HT-29 (cell line): ENCODE measurements at regions not wholly inside any gene's neighbourhood (a gene's known extent, or its start where the extent isn't known, plus 50 kb on each side); places are given as distances from the start of the nearest gene placed in this dataset.
"Not testable (repeated sequence)": the region's sequence is repeated elsewhere in the genome, so short reads cannot be mapped to it uniquely, and the experiment has no call there.

Experiments
- DNase-seq: peaks from one replicate; pipeline ENCODE4 v3.0.0-alpha.2; 2015; ENCODE audit warnings: low spot score

DNA sequence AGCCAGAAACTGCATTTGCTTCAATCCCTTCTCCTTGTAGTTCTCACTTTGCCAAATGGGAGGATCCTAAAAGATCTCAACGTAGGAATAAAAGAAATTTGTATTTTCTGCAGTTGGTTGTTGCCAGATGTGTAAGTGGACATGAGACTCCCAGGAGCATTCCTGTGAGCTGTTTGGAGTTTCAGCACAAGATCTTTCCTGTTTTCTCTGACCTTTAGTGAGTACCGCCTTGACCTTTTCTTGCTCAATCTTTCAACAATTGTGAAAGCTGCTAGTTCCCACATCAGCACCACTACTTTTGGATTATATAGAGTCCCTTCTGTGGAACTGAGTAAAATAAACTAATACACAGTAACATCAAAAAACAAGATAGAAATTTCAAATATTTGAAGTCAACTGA, 683.8 kb upstream of the PABPC4L start:
- no peak for DNase-seq

DNA sequence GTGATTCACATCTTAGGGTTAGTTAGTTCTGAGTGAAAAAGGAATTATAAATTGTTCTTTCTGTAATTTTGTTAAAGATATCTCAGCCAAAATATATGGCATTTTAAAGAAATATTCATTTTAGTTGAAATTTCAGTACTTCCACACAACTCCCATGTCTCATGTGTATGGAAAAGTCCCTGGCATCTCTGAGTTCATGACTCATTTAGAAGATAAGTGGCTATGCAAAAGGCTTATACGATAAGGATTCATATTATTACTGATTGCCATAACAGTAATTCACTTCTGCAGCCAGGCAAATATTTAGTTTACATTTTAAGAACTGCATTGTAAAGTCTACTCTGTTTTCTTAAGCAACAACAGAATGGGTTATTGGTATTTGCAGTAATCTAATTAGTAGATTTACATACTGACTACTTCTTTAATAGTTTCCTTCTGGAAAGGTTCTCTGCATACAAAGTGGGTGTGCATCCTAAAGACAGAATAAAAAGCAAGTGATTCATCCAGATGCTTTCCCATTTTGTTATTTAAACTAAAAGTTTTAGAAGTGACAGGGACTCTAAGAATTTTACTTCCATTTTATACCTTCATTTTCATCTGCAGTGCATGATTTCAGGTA, 682.4 kb upstream of the PABPC4L start:
- DNase-seq, result no peak

DNA sequence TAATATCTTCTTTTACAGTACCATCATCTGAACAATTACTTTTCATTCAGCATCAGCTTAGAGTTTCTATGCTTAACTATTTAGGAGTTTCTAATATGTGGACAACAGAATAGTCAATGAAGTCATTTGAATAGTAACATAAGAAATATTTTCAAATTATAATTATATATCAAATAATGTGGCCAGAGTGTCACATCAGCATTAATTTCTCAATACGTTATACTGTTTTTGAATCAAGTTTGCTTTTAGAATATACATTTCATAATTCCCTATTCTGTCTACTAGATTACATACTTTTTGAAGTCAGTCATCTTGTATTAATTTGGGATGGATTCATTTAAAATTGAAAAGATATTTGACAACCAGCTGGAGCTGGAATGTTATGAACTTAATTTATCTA, 677.4 kb upstream of the PABPC4L start:
- DNase-seq, result no peak

DNA sequence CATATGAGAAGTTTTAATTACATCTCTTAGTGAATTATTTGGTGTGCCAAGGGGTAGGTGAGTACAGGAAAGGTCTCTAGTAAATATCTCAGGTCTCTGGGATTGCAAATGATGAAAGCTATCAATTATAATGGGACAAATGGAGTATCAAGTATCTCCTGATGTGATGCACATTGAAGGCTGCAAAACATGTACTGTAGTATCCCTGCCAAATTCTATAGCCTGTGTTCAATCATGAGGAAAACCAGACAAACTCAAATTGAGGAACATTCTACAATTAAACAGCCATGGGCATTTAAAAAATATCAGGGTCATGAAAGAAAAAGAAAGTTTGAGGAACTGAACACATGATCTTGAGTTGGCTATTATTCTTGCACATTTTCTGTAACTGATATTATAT, 665.4 kb upstream of the PABPC4L start:
- DNase-seq, result no peak

DNA sequence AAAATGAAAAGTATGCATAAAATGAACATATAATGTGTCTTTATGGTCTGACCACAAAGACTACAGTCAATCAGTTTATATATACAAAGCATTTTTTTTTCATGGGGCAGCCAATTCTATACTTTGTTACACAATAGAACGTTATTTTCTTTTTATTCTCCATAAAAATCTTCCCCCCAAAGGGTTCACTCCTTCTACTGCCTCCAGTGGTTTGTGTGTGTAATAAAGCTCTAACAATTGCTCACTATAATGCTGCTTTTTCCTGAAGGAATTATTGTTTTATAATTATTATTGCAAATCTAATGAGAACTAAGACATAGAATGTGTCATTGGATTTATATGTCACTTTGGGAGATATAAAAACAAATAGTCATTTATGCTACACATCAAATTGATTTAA, 664.1 kb upstream of the PABPC4L start:
- DNase-seq, result no peak

DNA sequence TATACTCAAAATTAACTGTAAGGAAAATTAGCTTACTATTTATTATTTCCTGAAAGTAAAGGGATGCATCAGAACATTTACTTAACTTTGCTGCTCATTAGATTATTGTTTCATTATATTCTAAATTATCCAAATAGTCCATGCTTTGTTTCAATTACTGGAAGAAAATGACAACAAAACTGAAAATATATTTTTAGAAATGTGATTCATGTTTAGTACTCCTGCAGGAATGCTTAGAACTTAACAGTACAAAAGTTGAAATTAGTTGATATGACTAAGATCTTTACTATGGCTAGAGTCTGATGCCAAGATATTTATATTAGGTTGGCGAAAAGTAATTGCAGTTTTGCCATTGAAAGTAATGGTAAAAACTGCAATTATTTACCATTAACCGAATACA, 660.5 kb upstream of the PABPC4L start:
- DNase-seq, result no peak

DNA sequence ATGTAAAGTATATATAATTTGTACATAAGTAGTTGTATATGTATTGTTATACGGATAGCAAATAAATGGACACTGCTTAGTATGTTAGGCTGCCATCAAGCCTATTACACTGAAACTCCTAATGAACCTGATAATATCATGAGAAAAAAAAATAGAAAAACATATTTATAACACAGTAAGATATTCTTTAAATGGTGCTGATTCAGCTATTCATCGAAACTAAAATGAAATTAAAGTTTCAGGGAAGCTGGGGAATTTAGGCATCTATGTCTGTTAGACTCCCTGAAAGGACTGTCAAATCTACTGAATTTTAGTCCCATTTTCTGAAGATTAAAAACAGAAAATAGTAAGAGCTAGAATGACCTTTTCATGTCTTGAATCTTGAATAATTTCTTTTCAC, 647.1 kb upstream of the PABPC4L start:
- no peak for DNase-seq

DNA sequence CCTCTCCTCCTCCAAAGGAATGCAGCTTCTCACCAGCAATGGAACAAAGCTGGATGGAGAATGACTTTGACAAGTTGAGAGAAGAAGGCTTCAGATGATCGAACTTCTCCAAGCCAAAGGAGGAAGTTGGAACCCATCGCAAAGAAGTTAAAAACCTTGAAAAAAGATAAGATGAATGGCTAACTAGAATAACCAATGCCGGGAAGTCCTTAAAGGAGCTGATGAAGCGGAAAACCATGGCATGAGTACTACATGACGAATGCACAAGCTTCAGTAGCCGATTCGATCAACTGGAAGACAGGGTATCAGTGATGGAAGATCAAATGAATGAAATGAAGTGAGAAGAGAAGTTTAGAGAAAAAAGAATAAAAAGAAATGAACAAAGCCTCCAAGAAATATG, 629.2 kb upstream of the PABPC4L start:
- not testable (repeated sequence) for DNase-seq

DNA sequence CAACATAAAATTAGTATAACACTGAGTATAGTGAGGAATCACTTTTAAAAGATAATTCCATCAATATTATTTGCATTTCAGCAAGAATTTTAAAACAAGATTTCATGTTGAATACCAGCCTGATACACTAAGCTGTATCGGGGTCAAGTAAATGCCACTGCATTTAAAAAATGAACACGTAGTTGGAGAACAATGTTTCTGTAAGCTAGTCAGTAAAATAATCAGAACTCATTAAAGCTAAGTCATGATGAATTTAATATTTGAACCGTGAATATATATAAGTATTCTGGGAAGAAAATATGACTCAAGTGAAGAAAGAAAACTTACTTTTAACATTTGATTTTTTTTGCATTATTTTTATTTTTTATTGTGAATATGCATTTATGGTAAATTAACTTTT, 611.0 kb upstream of the PABPC4L start:
- DNase-seq, result no peak

DNA sequence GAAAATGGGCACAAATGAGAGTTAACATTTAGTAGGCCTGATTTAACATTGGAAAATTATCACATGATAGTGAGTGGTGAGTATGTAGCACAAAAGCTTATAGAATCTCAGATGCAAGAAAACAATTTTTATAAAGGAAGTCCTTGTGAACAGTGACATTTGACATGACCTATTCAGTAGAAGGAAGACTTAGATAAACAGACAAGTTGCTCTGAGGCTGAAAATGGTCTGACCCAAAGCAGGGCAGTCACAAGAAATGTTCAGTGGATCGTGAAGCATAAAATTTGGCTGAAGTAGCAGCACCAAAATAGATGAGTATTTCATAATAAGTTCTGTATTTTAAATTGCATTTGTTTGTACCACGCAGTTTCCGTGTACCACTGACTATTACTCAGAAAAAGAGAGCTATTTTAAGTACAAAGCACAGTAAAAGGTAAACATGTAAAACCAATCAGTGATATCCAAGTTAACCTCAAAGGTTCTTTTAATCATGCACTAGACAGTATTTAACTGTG, 605.7 kb upstream of the PABPC4L start:
- no peak for DNase-seq

DNA sequence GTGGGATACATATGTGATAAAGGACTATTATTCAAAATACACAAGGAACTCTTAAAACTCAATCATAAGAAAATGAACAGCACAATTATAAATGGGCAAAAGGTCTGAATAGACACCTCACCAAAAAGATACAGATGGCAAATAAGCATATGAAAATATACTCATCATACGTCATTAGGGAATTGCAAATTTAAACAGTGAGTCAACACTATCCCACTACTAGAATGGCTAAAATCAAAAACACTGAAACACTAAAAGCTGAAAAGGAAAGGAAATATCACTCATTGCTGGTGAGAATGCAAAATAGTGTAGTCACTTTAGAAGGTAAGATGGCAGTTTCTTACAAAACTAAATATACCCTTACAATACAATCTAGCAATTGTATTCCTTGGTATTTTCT, 597.0 kb upstream of the PABPC4L start:
- no peak for DNase-seq

DNA sequence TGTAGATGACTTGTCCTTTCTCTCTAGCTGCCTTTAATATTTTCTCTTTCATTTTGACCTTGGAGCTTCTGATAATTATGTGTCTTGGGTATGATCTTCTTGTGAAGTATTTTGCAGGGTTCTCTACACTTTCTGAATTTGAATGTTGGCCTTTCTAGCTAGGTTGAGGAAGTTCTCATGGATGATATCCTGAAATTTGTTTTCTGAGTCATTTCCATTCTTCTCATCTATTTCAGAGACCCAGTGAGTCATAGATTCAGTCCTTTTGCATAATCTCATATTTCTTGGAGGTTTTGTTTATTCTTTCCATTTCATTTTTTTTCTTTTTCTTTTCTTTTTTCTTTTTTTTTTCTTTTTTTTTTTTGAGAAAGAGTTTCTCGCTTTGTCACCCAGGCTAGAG, 585.7 kb upstream of the PABPC4L start:
- no peak for DNase-seq

DNA sequence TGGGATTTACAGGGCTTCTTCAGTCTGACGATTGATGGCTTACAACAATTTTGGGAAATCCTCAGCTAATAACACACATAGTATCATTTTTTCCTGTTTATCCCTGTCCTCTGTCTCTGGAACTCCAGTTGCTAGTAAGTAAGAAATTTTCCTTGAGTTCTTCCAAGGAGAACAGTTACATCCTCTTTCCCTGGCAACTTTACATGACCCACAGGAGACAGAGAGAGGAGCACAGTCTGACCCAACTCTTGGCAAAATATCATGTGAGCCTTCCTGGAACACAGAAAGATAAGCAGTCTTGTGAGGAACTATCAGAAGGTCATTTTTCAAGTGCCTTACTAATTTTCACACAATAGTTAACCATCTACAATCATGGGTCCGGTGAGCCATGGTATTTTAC, 578.7 kb upstream of the PABPC4L start:
- no peak for DNase-seq

DNA sequence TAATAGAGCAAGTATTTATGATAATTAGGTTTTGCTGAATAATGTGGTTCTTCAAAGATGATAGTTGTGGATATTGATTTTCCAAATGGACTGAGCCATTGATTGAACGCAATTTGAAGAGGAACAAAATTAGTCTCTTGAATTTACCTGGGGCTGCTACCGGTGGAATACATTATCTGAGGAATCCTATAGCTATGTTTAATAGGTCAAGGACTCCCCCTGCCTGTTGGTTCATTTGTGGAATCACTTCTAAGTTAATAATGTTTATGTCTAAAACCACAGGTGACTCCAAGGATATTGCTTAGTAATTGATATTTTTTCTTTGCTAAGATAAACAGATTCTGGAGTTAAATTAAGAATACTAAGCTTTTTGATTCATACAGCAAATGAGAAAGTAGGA, 576.0 kb upstream of the PABPC4L start:
- DNase-seq, result peak; percentile 63

DNA sequence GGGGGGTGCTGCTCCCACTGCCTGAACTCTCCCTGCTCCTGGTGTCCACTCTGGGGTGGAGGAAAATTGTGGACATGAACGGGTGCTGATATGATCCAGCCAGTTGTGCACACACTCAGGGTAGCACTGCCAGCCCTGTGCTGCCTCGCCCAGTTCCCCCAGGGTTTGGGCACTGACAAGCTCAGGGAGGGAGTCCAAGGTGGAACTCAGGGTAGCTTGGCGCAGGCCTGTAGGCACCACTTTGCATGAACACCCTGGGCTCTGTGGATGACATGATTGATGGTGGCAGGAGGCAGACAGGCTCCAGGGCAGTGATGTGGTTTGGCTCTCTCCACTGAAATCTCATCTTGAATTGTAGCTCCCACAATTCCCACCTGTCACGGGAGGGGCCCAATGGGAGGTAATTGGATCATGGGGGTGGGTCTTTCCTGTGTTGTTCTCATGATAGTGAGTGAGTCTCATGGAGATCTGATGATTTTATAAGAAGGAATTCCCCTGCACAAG, 572.0 kb upstream of the PABPC4L start:
- no peak for DNase-seq

DNA sequence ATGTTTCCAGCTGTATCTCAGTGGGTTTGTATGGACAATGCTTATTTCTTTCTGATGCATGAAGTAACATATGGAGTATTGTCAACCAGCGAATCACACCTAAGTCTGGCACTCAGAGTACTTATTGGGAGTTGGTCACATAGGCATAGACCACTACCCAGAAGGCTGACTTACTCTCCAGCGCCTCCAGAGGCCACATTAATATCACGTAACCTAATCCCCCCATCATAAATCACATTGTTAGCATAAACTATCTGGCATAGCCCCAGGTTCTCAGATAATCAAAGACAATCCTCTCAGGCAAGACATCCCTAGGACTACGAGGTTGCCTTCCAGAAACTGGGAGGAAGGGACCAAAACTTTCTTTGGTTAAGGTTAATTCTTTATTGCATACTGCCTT, 560.5 kb upstream of the PABPC4L start:
- DNase-seq, result peak; percentile 16

DNA sequence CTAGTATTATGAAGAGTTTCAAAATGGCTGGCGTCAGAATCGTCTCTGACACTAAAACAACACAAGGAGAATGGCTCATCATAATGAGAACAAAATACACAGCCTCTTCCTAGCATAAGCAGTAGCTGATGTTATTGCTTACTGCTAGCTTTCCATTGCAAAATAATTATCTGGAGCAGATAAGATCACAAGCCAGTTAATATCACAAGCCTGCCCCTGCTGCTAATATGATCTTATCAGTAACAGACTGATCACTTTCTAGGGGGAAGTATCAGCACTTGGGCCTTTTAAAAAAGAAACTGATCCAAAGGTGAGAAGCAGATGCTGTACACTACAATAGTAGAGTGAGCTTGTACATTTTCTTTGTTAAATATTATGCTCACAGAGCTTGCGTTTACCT, 554.8 kb upstream of the PABPC4L start:
- DNase-seq, result no peak

DNA sequence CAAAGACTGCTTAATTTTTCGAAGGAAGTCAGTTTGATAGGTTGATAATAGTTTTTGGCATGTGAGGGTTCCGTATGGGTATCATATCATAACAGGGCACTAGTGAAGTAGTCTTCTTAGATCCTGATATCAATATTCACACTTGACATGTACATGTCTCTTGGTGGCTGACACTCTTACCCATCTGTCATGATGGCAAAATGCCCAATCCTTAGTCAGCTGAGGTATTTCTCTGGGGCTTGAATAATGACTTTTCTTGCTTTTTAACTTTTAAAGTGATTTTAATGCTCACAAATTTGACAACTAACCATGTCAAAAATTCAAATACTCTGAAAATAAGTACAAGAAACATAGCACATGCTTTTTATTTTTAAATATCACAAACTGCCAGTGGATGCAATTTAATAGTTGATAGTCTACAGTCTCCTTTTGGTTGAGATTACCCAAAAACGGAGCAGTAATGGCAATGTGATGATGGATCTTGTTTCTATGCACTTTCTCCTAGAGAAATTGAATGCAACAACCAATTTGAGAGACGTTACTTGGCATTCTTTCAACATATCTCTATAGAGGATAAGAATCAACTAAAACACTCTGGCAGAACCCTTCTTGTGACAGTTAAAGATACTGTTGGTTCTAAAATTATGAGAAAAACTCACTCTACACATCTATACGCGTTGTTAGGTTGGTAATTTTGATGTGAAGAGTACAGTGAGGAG, 552.9 kb upstream of the PABPC4L start:
- no peak for DNase-seq

DNA sequence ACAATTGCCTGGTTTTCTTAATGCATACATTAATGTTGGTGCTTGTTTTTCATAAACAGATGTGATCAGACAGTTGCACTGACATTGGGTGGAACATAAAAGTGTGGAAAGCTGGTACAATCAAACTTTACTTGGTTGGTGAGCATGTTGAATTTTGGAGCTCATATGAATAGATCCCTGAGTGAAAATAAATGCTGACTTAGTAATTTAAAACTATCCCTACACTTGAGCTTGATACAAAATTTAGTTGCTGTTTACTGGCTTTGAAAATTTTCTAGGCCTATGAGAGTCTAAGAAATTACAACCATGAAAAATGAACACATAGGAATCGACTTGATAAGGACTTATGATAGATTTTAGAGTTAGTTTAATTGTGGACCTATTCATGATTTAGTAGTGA, 551.8 kb upstream of the PABPC4L start:
- DNase-seq, result no peak

DNA sequence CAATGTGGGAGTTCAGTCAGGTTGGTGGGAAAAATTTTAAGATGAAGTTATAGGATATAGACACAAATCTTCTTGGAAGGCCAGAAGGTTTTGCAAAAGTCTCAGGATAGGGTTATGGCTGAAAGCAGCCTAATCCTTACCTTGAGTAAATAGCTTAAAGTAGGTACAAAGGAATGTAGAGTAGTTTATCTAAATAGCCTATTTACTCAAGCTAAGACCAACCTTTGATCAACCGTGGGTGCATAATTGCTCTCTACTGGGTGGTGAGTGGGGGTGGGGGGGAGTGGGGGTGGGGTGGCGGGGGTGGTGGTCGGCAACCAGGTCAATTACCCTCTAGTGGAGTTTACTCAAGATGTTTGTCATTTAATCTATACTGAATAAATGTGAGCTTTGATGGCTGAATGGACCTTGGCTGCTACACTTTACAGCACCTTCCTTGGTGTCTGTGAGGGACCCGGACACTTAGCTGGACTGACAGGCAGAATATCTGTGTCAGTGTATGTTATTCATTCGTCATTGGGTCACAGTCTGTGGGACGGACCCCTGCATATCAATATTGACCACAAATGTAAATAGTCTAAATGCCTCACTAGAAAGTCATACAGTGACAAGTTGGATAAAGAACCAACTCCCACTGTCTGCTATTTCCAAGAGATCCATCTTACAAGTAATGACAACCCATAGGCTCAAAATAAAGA, 545.7 kb upstream of the PABPC4L start:
- no peak for DNase-seq

DNA sequence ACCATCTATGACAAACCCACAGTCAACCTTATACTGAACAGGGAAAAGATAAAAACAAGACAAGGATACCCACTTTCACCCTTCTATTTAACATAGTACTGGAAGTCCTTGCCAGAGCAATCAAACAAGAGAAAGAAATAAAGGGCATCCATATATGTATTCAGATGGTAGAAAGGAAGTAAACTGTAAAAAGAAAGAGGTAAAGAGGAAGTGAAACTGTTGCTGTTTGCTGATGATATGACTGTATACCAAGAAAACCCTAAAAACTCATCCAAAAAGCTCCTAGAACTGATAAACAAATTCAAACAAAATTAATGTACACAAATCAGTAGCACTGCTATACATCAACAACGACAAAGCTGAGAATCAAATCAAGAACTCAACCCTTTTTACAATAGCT, 538.7 kb upstream of the PABPC4L start:
- no peak for DNase-seq

DNA sequence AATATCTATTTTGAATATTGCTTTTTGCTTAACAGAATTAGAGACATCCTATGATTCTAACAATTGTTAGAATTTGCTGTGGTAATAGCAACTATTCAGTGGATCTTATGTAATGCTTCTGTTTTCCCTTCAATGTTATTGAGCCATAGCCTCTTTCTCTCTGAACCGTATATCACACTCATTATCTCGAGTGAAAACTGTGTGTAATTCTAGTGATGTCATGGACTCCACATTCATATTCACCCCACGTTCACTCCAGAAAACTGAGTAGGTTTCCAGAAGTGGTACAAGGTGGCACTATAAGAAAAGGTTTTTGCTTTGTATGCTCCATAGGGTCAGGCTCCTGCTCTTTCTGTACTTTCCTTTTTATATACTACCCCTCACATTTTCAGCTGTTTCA, 534.3 kb upstream of the PABPC4L start:
- DNase-seq, result no peak

DNA sequence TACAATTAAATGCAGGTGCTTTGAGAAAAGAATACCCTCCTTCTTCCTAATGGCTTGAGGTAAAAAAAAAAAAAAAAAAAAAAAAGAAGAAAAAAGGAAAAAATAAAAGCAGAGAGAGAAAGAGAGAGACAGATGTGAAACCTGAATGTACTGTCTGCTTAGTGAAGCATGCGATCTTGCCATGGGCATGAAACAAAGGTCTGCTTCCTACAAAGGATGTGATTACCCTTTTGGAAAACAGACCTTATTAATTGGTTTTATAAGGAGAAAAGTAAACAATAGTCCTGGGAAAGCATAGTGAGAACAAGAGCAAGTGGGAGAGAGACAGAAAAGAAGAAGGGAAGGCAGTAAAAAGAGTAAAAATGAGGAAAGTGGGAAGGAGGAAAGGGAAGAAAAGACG, 526.1 kb upstream of the PABPC4L start:
- DNase-seq, result no peak
